ENCODE measurements at regions not wholly inside any gene's neighbourhood (a gene's known extent, or its start where the extent isn't known, plus 50 kb on each side); places are given as distances from the start of the nearest gene placed in this dataset.

- TF ChIP-seq CHD7 (IDR thresholded peaks at IDR 0.05; ENCODE audit: insufficient replicate concordance, low read length) (no peak), CREB1 (IDR thresholded peaks at IDR 0.05) (no peak), USF2 (IDR thresholded peaks at IDR 0.05; ENCODE audit: low read length) (no peak), CTBP2 (IDR thresholded peaks at IDR 0.05; ENCODE audit: borderline replicate concordance, insufficient read depth, insufficient read length, low read length) (no peak)
Observed at GRCh38 chr13:31476753-31477152, 262.6 kb upstream of the RXFP2 start (continued).
